Activated T-cell treated with anti-CD3 and anti-CD28 coated beads for 1 hour (primary cell): ENCODE measurements at regions not wholly inside any gene's neighbourhood (a gene's known extent, or its start where the extent isn't known, plus 50 kb on each side); places are given as distances from the start of the nearest gene placed in this dataset.
"Not testable (repeated sequence)": the region's sequence is repeated elsewhere in the genome, so short reads cannot be mapped to it uniquely, and the experiment has no call there.

ENCODE experiments used
- DNase-seq: peaks from one replicate; pipeline ENCODE4 v3.0.0-alpha.2; 2020; ENCODE audit warnings: low read depth

DNA sequence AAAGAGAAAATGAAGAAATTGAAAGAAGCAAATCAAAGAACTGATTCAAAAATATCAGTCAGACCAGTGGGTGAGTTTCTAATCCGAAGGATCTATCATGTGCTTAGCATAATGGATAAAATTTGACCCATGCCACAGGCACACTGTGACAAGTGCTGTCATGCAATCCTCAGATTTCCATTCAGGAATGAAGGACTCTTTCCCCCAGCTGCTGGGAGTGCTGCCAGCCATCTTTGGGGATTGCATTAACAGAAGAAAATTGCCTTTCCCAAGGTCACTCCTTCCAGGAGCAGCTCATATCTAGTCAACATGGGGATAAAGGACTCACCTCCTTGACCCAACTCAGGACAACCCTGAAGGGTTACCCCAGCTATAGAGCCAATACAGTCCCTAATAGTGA lies 316.7 kb upstream of the TBX18 start:
- no peak for DNase-seq

DNA sequence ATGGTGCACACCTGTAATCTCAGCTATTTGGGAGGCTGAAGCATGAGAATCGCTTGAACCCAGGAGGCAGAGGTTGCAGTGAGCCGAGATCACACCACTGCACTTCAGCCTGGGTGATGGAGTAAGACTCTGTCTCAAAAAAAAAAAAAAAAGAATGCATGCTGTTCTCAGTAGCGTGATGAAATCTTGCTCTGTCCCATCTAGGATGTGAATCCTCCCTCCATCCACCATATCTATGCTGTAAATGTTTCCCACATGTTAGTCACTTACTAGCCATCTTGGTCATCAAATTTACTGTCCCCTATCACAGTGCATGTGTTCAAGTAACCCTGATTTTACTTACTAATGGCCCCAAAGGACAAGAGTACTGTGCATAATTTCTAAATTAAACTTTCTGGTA lies 315.4 kb upstream of the TBX18 start:
- DNase-seq = no peak

DNA sequence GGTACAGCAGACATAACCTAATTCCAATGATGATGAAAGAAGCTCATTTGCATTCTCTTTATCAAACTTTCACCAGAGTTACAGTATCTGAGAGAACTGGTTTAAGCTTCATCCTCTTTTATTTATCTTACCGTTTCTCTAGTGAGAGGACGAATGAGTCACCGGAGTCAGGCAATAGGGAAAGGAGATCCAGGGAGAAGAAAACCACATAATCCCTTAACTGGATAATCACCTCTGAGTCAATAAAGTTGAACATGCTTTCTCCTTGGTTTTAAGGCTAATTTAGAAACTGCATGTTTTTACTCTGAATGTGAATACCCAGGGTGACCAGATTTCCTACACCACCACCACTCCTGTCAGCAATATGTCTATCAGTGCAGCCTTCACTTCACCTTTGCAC lies 313.7 kb upstream of the TBX18 start:
- DNase-seq = no peak

DNA sequence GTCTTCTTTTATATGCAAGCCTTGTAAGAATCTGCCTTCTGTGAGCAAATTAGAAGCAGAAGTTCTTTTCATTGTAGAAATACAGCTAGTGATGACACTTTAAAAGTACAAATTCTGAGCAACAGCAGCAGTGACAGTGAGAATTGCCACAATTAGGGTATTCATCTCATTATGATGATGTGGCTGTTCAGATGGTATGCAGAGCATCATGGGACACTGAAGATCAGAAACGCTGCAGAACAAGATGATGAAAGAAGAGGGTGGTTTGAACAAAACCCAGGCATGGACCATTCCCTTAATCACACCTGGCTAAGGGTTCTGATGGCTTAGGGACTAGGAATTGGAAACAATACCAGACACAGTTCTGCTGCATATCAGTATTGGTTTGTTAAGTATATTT lies 312.7 kb upstream of the TBX18 start:
- DNase-seq = no peak

DNA sequence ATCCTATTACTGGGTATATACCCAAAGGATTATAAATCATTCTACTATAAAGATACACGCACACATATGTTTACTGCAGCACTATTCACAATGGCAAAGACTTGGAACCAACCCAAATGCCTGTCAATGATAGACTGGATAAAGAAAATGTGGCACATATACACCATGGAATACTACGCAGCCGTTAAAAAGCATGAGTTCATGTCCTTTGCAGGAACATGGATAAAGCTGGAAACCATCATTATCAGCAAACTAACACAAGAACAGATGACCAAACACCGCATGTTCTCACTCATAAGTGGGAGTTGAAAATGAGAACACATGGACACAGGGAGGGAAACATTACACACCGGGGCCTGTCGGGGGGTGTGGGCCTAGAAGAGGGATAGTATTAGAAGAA lies 307.4 kb upstream of the TBX18 start:
- not testable (repeated sequence) for DNase-seq

DNA sequence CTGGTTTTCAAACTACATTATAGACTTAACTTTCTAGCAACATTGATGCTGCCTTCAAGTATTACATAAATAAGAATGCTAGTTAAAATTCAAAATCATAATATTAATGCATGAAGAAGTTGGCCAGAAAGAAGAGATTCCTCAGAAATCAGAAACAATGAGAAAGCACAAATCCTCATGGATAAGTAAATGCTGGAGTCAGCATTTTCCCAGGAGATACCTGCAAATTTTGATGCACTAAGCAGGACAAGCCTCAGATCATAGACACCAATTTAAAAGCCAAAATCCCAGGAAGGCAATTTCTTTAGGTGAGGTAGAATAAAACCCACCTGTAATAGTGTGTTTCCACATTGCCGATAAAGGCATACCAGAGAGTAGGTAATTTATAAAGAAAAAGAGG lies 305.2 kb upstream of the TBX18 start:
- DNase-seq = no peak

DNA sequence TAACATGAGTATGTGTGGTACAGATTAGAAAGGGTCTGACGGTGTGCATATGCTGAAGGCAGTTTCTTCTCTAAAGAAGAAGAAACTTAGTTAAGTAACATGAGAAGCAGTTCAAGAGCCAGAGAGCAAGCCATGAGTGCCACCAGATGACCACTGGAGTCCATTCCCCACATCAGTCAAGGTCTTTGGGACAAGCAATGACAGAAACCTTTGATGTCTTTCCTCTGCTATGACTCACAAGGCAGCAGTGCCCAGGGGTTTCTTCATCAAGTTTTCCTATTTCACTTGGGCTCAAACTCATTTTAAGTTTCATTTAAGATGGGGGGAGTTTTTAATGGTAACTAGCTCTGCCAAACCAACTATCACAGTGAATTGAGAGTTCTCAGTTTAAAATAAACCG lies 303.8 kb upstream of the TBX18 start:
- DNase-seq = no peak

DNA sequence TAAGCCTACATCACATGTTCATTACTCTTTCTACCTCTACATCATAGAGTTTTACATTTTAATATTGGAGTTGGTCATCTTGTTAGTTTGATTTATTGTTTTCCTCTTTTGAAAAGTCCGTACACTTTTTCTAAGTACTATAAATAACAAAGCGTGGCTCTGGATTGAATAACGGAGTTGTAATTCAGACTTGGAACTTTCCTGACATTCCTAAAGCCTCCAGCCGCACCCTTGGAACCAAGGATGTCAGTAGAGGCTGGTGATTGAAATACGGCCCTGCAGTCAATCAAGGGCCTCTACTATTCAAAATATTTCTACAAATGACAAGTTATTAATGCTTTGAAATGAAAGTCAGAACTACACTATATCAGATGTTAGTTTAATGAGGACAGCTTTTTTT lies 301.9 kb upstream of the TBX18 start:
- DNase-seq = no peak

DNA sequence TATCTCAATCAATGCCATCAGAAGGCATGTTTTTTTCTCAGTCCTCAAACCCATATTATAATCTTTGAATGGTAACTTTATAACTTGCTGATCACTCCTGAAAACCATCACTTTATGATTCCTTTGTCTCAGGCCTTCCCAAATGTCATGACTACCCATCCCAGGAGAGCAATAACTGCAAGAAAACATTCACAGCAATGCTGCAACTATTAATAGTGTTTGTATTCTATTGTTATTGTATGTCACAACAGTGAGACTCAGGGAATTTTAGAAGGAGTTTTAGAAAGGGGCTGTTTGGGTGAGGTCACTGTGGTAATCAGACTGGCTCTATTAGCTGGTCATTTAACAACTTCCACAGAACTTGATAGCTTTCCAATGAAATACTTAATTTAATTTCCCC lies 301.4 kb upstream of the TBX18 start:
- DNase-seq = no peak

DNA sequence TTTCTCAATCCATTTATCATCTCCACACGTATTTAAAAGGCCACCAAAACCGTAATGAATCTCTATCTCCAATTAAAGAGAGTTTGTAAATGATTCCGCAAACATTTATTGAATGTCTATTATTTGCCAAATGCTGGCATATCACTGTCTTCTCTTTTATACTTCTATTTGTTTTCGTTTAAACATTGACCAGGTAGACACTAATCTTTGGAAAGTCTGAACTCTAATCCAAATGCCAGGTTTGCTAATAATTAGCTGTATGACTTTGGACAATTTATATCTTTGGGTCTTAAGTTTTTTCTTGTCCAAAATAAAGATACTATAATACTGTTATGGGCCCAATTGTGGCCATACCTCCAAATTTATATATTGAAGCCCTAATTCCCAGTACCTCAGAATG lies 299.2 kb upstream of the TBX18 start:
- no peak for DNase-seq

DNA sequence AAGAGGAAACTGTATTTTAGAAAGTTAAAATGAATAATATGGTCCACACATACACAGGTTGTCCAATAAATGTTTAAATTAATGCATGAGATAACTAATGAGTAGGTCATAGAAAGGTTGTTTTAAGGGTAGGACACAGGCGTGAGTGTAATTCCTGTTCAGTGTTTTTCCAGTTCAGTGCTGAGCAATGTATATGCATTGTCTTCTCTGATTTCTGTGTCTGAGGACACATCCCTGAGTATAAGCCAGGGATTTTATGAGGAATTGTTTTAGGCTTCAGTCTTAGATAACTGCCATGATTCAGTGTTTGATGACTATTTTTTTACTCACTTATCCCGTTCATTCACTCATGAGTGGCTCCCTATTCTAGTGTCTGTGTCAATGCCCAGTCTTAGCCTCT lies 298.5 kb upstream of the TBX18 start:
- no peak for DNase-seq

DNA sequence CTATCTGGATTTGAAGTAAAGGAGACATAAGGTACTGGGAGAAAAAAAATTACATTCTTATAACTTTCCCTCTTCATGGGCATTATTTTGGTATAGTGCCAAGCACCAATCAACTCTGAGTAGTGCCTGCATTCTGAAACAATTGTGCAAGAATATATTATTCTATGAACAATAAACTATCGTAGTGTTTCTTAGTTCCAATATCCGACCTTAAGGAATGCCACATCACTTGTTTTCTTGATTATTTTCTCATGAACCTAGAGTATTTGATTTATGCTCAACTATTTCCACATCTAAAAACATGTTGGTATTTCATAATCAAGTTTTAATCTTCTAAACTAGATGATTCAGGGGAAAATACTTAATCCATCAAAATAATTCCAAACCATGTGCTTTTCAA lies 294.4 kb upstream of the TBX18 start:
- no peak for DNase-seq

DNA sequence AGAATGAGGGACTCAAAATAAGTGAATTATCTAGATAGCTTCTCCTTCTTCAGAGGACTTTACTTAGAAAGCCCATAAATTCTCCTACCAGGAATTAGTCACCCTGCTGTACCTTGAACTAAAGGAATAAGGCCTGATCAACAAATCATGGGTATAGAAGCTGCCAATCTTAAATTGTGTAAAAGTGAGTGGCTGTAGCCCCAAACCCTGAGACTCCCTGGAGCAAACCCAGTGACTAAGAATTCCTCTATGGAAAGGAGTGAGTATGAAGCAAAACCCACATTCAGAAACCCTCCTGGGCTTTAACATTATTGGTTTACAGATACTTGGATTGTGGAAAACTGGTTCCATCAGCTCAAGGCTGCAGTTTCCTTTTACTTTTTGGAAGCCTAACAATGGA lies 285.8 kb upstream of the TBX18 start:
- no peak for DNase-seq

DNA sequence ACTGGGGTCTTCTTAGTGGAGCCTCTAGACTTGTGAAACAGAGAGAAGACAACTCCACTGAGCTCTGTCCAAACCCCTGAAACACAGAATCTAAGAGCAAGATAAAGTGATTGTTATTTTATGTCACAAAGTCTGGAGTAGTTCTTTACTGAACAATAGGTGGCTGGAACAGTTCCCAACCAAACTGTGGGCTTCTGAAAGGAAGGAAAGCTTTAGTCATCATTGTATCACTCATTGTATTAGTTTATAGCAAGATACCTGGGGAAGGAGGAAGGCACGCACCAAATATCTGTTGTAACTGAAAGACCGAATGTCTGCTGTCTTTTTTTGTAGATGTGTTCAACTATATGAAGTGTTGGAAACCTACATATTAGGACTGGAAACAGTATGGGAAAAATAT lies 284.9 kb upstream of the TBX18 start:
- DNase-seq = no peak

DNA sequence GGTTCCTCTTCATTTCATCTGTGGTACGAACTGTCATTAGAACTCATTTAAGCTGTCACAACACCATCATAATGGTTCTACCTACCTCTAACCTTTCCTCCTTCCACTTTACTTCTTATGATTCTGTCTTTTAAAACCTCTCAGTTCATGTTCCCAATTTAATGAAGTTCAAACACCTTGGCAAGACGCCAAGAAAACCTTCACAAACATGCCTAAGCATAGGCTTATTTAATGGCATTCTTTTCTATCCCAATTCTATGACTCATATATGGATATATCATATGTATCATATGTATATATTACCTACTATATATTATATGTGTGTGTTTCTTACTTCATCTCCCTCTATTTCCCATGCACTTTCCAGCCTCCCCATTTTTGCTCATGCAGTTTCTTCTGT lies 283.4 kb upstream of the TBX18 start:
- DNase-seq = no peak

DNA sequence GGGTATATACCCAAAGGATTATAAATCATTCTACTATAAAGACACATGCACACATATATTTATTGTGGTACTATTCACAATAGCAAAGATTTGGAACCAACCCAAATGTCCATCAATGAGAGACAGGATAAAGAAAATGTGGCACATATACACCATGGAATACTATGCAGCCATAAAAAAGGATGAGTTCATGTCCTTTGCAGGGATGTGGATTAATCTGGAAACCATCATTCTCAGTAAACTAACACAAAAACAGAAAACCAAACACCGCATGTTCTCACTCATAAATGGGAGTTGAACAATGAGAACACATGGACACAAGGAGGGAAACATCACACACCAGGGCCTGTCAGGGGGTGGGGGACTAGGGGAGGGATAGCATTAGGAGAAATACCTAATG lies 281.4 kb upstream of the TBX18 start:
- DNase-seq = not testable (repeated sequence)

DNA sequence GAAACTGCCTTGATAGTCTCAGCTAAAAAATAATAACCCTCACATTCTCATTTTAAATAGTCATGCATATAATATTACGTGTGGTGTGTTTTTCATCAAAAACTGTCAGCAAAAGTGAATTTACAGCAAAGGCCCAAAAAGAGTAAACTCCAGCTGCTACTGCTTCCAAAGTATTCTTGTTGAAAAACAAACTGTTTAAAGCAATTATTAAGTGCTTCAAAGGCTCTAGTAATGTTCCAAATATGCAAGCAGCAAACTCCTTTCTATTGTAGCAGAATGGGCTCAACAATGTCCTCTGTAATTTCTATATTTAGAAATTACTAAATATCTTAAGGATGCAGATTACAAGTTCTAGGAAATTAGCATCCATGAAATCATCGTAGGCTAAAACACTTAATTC lies 280.0 kb upstream of the TBX18 start:
- DNase-seq = no peak

DNA sequence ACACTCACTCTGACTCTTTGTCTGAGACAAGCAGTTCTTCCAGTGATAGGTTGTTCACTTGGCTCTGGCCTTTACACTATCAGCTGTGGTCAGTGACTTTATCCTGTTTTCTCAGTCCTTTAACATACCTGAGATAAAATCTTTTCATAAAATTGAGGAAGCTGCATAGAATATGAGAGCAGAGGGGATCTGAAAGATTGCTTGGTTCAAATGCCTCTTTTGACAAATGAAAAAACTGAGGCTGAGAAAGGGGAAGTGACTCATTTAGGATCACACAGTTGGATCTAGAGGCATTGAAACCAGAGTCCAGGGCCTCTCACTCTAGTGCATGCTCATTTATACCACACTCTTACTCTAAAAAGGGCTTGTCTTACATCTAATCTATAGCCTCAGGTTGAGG lies 277.0 kb upstream of the TBX18 start:
- no peak for DNase-seq

DNA sequence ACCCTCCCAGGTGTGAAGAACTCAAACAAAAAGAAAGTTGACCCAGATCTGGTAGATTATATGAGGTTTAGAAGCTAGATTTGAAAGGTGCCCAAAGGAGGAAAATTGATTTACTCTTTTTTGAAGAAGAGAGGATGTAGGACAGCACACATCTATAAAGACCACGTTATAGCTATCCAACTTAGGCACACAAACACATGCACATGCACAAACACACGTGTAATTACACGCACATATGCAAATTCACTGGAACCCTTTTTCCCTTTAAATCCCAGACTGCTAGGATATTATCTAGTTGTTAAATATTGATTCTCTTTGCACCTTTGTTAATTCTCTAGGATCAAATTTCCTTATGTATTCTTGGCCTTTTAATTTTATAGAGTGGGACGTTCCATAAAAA lies 272.8 kb upstream of the TBX18 start:
- no peak for DNase-seq

DNA sequence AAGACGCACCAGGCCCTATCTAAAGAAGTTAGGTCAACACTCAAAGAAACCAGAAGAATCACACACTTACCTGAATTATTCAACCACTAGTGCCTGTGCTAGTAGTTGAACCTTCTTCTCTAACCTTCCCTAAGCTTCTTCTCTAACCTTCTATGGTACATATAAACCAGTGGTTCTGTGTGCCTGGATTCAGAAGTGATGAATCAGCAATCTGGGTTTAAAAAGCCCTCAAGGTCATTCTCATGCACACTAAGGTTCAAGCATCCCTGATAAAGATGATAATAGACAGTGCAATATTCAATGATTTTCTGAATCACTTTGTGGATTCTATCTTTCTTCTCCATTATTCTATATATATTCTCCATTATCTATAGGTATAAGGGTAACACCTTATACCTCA lies 271.4 kb upstream of the TBX18 start:
- DNase-seq = no peak

DNA sequence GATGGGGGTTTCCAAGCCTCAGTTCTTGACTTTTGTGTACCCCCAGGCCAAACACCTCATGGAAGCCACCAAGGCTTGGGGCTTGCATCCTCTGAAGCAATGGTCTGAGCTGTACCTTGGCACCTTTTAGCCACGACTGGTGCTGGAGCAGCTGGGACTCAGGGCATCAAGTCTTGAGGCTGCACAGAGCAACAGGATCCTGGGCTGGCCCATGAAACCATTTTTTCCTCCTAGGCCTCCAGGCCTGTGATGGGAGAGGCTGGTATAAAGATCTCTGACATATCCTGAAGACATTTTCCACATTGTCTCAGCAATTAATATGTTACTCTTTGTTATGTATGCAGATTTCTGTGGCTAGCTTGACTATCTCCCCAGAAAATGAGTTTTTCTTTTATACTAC lies 269.1 kb upstream of the TBX18 start:
- no peak for DNase-seq

DNA sequence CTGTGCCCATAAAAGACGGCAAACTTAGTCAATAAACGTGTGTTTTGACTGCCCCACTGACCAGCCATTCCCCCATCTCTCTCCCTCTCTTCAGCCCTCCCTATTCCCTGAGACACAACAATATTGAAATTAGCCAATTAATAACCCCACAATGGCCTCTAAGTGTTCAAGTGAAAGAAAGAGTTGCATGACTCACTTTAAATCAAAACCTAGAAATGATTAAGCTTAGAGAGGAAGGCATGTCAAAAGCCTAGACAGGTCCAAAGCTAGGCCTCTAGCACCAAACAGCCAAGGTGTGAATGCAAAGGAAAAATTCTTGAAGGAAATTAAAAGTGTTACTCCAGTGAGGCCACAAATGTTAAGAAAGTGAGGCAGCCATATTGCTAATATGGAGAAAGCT lies 261.6 kb upstream of the TBX18 start:
- no peak for DNase-seq

DNA sequence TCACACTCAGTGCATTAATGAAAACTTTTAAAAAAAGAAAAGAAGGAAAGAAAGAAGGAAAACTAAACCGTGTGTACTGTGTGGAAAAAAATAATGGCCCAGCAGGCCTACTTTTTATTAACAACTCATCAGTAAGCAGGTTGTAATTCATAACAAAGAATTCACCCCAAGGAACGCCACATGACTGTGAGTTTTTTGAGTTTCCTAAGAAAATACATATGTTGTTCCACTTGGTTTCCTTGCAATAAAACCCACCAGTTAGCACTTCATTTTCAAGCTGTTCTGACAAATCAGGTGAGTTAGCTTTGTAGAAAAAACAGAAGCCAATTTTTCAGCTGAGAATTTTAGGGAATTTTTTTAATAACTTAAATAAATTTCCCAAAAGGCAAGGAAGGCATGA lies 259.3 kb upstream of the TBX18 start:
- DNase-seq = no peak

DNA sequence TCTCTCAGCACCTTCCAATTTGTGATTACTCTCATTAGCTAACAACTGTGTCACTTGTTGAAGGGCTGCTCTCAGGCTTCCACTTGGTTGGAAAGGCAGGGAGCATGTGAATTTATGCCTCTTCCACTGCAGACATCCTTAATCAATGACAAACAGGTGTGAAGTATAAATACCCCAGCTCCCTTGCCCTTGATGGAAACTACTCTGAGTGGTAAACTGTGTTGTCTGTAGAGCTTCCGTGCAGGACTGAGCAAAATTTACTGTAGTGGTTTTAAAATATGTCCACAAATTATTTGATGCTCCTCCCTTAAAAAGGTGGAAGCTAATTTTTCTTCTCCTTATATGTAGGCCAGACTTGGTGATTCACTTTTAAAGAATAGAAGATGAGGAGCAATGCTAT lies 253.0 kb upstream of the TBX18 start:
- no peak for DNase-seq

DNA sequence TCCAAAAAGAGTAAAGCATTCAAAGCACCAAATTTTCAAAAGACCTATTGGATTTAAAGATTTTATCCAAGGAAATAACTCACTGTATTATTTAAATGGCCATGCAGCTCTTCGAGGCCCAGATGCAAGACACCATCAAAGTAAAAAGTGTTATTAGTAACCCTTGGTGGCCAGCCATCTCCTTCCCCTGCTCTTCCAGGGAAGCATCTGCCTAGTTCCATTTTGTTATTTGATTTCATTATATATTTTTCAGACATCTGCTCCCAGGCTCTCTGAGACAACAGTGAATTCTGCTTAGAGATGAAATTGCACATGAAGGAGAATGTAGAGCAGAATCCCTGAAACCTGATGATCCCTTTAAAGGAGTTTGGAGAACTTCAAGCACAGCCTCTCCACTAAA lies 252.3 kb upstream of the TBX18 start:
- no peak for DNase-seq
